GM10266 (cell line): ENCODE measurements at regions not wholly inside any gene's neighbourhood (a gene's known extent, or its start where the extent isn't known, plus 50 kb on each side); places are given as distances from the start of the nearest gene placed in this dataset.

Experiments
- DNase-seq: peaks from one replicate; pipeline ENCODE4 v3.0.0; 2012; ENCODE audit errors: extremely low spot score
- TF ChIP-seq, protein P1 (sequence below): IDR thresholded peaks from 2 replicates; pipeline ENCODE4 v1.5.1; 2012; ENCODE audit warnings: mild to moderate bottlenecking, low read depth; ENCODE audit not compliant: control insufficient read depth, insufficient read depth; ENCODE audit errors: missing control alignments

DNA sequence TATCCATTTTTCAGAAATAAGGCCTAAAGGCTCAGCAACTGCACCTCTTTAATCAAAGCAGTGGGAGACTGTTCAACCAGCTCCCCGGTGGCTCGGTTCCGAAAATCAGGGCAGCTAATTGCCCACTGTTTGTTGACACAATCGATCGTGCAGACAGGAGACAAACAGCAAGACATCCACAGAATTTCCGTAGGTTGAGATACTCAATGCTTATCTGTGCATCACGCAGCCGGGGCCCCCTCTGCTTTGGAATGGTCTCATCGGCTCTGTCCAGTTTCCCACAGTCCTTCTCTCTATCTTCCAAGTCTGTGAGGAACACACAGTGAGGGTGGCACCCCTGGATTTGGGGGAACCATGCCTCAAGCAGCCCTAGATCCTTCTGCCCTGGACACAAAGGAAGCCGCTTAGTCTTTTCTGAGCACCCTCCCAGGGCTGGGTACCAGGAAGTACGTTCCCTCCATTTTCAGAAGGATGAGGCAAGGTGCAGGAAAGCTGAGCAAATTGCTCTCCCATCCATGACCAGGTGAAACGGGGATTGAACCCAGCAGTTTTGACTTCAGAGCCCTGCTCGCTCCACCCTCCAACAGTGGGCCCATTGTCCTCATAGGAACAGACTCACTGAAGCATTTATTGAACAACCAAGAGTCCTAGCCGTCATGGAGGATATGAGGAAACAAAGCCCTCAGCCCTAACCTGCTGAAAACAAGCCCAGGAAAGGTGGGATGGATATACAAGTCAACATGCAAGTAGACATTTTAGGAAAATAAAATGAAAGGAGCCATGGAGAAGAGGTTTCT, 70.7 kb downstream of the C16orf95 start:
- TF ChIP-seq, protein P1, sequence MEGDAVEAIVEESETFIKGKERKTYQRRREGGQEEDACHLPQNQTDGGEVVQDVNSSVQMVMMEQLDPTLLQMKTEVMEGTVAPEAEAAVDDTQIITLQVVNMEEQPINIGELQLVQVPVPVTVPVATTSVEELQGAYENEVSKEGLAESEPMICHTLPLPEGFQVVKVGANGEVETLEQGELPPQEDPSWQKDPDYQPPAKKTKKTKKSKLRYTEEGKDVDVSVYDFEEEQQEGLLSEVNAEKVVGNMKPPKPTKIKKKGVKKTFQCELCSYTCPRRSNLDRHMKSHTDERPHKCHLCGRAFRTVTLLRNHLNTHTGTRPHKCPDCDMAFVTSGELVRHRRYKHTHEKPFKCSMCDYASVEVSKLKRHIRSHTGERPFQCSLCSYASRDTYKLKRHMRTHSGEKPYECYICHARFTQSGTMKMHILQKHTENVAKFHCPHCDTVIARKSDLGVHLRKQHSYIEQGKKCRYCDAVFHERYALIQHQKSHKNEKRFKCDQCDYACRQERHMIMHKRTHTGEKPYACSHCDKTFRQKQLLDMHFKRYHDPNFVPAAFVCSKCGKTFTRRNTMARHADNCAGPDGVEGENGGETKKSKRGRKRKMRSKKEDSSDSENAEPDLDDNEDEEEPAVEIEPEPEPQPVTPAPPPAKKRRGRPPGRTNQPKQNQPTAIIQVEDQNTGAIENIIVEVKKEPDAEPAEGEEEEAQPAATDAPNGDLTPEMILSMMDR = no peak
- DNase-seq = no peak

DNA sequence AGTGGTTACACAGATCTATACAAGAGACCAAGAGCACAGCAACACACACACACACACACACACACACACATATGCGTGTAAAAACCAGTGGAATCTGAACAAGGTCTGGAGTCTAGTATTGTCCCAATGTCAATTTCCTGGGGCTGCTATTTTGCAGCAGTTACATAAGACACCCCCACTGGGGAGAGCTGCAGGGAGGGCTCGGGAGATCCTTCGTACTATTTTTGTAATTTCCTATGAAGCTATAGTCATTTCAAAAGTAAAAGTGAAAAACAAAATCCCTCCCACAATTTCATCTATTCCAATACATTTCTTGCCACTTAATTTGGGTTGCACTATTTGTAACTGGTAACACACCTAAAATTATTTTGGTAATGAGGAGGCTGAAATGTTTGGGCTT, 68.5 kb downstream of the C16orf95 start:
- TF ChIP-seq, protein P1 = no peak
- no peak for DNase-seq

DNA sequence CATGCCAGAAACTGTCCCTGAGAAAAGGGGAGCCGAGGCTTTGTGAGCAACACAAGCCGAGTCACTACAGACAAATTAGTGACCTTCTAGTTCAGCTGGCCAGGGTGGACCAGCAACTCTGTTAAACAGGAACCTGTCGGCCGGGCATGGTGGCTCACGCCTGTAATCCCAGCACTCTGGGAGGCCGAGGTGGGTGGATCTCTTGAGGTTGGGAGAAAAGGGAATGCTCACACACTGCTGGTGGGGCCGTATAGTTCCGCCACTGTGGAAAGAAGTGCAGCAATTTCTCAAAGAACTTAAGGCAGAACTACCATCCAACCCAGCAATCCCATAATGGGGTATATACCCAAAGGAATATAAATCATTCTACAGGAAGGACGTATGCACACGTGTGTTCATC, 67.8 kb downstream of the C16orf95 start:
- no peak for DNase-seq
- TF ChIP-seq, protein P1 = no peak

DNA sequence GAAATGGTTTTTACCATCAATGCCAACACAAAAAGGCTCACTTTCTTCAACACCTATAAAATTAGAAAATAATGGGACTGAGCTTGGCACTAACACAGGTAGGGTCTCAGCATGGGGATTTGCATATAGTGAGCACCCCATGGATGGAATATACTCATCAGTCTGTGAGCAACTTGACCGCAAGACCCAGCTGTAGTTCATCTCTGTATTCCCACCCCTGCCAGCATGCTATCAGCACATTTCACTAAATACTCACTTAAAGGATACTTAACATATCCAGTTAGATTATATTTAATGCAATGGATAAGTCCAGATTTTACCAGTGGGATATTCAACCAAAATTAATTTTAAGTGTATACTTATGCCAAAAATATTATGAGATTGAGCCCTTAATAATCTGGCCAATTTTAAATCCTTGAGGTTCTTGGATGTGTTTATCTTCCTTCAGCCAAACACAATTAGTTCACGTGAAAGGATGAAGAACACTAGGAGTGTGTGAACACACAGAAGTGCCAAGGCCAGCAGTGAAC, 66.7 kb downstream of the C16orf95 start:
- TF ChIP-seq, protein P1 = no peak
- DNase-seq = no peak

DNA sequence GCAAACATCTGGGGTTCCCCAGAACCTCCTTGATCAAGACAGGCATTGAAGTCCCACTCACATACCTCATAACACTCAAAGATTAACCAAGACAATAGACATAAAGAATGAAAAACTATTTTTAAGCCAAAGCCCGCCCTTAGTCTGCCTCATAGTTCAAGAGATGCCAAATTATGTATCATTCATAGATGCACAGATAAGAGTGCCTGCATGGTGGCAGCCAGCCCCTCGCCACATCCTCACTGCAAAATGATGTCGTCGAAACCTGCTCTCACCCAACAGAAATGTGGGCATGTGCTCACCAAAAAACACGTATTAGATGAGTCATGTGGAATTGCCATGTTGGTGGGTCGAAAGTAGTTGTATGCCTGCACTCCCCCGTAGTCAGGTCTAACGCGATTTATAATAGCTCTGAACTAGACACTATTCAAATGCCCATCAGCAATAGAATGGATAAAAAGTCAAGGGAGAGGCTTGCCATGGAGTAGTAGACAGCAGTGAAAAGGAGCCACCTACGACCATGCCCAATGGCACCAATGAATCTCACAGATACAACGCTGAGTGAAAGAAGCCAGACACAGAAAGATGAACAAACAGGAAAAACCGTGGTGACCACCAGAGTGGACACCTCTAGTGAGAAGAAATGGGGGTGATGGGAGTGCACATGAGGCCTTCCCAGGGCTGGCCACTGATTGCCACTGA, 64.8 kb downstream of the C16orf95 start:
- TF ChIP-seq, protein P1 = no peak
- DNase-seq = no peak
